Transverse colon (tissue), 4 donors: ENCODE measurements at regions not wholly inside any gene's neighbourhood (a gene's known extent, or its start where the extent isn't known, plus 50 kb on each side); places are given as distances from the start of the nearest gene placed in this dataset.

ENCODE experiments used
- DNase-seq: peaks from one replicate; pipeline ENCODE4 v3.0.0-alpha.2; 2019
- H3K27ac ChIP-seq, 4 donors: fragments of 200-600 bp; sonication (generic); 2 replicates each; pipeline ENCODE4 v1.5.1; 2016 to 2018; ENCODE audit warnings: inconsistent platforms in 4 of 4
- H3K27me3 ChIP-seq: fragments of 200-600 bp; sonication (generic); 2 replicates; pipeline ENCODE4 v1.5.1; 2017; ENCODE audit warnings: inconsistent platforms
- H3K36me3 ChIP-seq, 4 donors: fragments of 200-600 bp; sonication (generic); 2 replicates each; pipeline ENCODE4 v1.5.1; 2017 to 2019; ENCODE audit warnings: inconsistent platforms in 4 of 4
- H3K4me1 ChIP-seq, 4 donors: fragments of 200-600 bp; sonication (generic); 2 replicates each; pipeline ENCODE4 v1.5.1; 2017 to 2020; ENCODE audit warnings: inconsistent platforms in 4 of 4
- H3K4me3 ChIP-seq, 4 donors: fragments of 200-600 bp; sonication (generic); 1 replicate in 1 of 4; 2 replicates in 3 of 4; pipeline versions ENCODE4 v1.5.1 to v1.6.1; 2017 to 2019; ENCODE audit warnings: inconsistent platforms in 4 of 4
- H3K9me3 ChIP-seq, 2 donors: fragments of 200-600 bp; sonication (generic); 2 replicates each; pipeline ENCODE4 v1.5.1; 2017 to 2019; ENCODE audit warnings: inconsistent platforms in 2 of 2
- EP300 ChIP-seq: sonication (generic); formaldehyde crosslinking; IDR thresholded peaks from one replicate; pipeline ENCODE4 v1.6.1; 2017; ENCODE audit warnings: antibody characterized with exemption, low read depth
- POLR2A ChIP-seq: fragments of 450-650 bp; IDR thresholded peaks from one replicate; pipeline ENCODE4 v1.6.1; 2016; ENCODE audit warnings: antibody characterized with exemption, mild to moderate bottlenecking, moderate library complexity
- POLR2AphosphoS5 ChIP-seq, 3 donors: sonication (generic); formaldehyde crosslinking; IDR thresholded peaks; one replicate each; pipeline ENCODE4 v1.6.1; 2016; ENCODE audit warnings: antibody characterized with exemption in 3 of 3
- WGBS, 2 donors: methylation state at CpG; one replicate each; pipeline ENCODE4 v1.1.5; 2018; ENCODE audit warnings: low coverage in 1 of 2; 5-methylcytosine and 5-hydroxymethylcytosine counted together
- in situ Hi-C, 4 donors: fragments of 200-750 bp; cut with MboI; loops; one replicate each; pipeline versions ENCODE4 v1.15.0 to v1.15.1; 2017; ENCODE audit warnings: low sequenced_read_pairs in 3 of 4, low pct_ligation_motif_present in 1 of 4, low pct_unique_long_range_greater_than_20kb in 1 of 4
- intact Hi-C: fragments of 100-400 bp; cut with DNase I; formaldehyde crosslinking; loops from one replicate; pipeline ENCODE4 v1.15.1; 2023; ENCODE audit warnings: low total_unique reads
- TF ChIP-seq, protein P1 (sequence below), 5 experiments: fragments of 200-600 bp in 3 of 5; fragments of 450-650 bp in 2 of 5; sonication (generic) in 3 of 5; IDR thresholded peaks; 1 replicate in 2 of 5; 2 replicates in 3 of 5; pipeline ENCODE4 v1.5.1; 2016 to 2017; ENCODE audit warnings: antibody characterized with exemption in 5 of 5, inconsistent platforms in 3 of 5, mild to moderate bottlenecking in 2 of 5, moderate library complexity in 1 of 5

DNA sequence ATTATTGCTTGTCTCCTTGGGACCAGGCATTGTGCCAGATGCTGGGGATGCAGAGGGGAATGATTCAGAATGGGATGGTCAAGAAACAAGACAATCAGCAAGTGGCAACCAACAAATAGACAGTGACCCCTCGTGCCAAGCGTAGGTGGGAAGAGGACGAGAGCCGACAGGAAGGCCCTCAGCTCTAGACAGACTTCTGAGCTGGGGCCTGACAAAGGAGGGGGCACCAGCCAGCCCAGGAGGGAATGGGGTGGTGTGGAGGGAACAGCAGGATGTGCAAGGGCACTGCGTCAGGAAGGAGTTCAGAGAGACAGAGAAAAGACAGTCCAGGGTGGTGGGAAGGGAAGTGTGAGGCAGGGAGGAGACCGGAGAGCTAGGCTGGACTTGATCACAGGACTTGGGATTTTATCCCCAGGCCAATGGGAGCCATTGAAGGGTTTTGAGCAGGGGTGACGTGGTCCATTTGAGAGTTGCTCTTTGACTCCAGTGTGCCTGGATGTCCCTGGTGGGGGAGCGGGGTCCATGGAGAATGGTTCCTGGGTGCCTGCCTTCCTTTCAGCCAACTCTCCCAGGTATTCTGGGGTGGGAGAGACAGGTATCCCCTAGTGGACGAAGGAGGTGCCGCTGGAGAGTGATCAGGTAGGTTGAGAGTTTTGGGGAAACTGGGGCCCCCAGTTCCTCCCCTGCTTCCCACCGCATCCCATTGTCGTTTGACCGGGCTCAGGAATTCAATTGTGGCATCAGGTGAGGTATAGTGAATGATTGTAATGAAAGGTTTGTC, 79.3 kb upstream of the ZNF618 start:
- in situ Hi-C loops: no loop called here
- Histone ChIP-seq H3K9me3 (no peaks in the 10 kb centered on the region), H3K4me1 (no peaks in the 10 kb centered on the region), H3K36me3 (no peaks in the 10 kb centered on the region), H3K4me3 (no peak overlapping the region), H3K27me3 (no peaks in the 10 kb centered on the region), H3K27ac (no peak overlapping the region)
- intact Hi-C loops: no loop called here
- DNase-seq: no peak
- no peak for TF ChIP-seq POLR2A
- TF ChIP-seq, protein P1, sequence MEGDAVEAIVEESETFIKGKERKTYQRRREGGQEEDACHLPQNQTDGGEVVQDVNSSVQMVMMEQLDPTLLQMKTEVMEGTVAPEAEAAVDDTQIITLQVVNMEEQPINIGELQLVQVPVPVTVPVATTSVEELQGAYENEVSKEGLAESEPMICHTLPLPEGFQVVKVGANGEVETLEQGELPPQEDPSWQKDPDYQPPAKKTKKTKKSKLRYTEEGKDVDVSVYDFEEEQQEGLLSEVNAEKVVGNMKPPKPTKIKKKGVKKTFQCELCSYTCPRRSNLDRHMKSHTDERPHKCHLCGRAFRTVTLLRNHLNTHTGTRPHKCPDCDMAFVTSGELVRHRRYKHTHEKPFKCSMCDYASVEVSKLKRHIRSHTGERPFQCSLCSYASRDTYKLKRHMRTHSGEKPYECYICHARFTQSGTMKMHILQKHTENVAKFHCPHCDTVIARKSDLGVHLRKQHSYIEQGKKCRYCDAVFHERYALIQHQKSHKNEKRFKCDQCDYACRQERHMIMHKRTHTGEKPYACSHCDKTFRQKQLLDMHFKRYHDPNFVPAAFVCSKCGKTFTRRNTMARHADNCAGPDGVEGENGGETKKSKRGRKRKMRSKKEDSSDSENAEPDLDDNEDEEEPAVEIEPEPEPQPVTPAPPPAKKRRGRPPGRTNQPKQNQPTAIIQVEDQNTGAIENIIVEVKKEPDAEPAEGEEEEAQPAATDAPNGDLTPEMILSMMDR (IDR thresholded peaks at IDR 0.05): no peak
- TF ChIP-seq EP300: no peak
- no peak for TF ChIP-seq POLR2AphosphoS5 (IDR thresholded peaks at IDR 0.05)
- WGBS, 2 donors: 89% methylated on average over 5 to 13 of the region's 13 CpGs

DNA sequence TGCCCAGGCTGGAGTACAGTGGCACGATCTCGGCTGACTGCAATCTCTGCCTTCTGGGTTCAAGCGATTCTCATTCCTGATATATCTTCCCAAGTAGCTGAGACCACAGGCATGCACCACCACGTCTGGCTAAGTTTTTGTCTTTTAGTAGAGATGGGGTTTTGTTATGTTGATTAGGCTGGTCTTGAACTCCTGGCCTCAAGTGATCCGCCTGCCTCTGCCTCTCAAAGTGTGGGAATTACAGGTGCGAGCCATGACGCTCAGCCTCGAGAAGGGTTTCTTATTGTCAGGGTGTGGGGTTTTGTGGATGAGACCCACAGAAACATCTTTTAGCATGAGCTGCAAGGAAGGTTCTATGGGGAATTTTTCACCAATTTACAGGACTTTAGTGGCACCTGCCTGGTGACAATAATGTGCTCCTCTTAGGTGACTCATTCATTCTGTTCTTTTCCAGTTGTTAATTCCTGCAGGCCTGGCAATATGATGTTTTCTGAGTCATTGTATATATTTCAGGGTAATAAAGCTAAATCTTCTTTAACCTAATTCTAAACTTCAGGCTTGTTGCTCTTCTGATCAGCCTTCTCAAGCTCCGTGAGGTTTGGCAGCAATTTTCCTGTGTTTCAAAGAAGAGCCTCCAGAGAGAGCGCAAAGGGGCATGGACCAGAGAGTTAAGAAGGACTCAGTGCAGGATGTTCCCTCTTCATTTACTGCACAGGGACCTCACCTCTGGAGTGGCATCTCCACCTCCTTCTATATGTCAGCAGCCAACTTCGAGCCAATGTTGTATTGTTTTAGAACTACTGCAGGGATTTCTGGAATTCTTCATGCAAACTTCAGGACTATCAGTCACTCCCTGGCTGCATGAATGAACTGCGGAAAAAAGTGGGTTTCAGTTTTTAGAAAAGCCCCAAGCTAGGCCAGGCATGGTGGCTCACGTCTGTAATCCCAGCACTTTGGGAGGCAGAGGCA, 77.8 kb upstream of the ZNF618 start:
- intact Hi-C loops: no loop called here
- WGBS, 2 donors: 77 to 83% methylated on average over 9 to 13 of the region's 13 CpGs
- H3K4me1 ChIP-seq: no peaks in the 10 kb centered on the region

DNA sequence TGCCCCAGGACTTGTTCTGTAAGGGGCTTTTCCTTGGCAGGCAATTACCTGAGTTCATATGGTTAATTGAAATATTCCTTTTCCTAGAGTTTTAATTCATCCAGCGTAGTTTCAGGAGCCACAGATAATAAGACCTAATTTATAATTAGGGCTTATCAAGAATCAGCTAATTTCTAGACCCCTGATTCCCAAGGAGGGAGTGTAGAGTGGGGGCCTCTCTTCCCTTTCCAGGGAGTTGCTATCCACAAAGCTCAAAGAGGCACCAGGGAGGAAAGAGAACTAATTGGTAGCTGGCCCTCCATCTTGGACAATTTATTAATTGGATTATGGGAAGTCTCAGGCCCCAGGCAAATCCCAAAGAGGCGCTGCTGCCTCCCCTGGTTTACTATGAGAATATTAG, 75.8 kb upstream of the ZNF618 start:
- TF ChIP-seq POLR2A (no peak), EP300 (no peak), POLR2AphosphoS5 (IDR thresholded peaks at IDR 0.05) (no peak)
- TF ChIP-seq, protein P1 (IDR thresholded peaks at IDR 0.05): no peak
- intact Hi-C loops (no loop called here), in situ Hi-C loops (loop anchor here in 2 of 4 donors (25.0 kb wide), 2 partner anchors 237 to 487 kb away; no protein-coding TSS in a partner anchor)
- Histone ChIP-seq H3K4me1 (no peaks in the 10 kb centered on the region), H3K27me3 (no peaks in the 10 kb centered on the region), H3K27ac (no peak overlapping the region), H3K4me3 (no peak overlapping the region), H3K36me3 (no peaks in the 10 kb centered on the region), H3K9me3 (no peaks in the 10 kb centered on the region)
- no peak for DNase-seq
- WGBS, 2 donors: 89 to 100% methylated on average over 1 to 2 of the region's 2 CpGs

More for the DNA sequence above, 77.8 kb upstream of the ZNF618 start:
- Histone ChIP-seq H3K27me3 (no peaks in the 10 kb centered on the region), H3K4me3 (no peak overlapping the region), H3K9me3 (no peaks in the 10 kb centered on the region), H3K27ac (no peak overlapping the region), H3K36me3 (no peaks in the 10 kb centered on the region)
- DNase-seq: no peak
- in situ Hi-C loops: no loop called here
- TF ChIP-seq EP300: no peak
- no peak for TF ChIP-seq POLR2A
- TF ChIP-seq, protein P1 (IDR thresholded peaks at IDR 0.05): no peak
- TF ChIP-seq POLR2AphosphoS5 (IDR thresholded peaks at IDR 0.05): no peak
